OCI-LY7 (cell line): ENCODE measurements at regions not wholly inside any gene's neighbourhood (a gene's known extent, or its start where the extent isn't known, plus 50 kb on each side); places are given as distances from the start of the nearest gene placed in this dataset.

Experiments
- BruUV-seq: library from RNA; stranded (reverse); fragments of 400-500 nt; replicated peaks from 2 replicates; lab custom pipeline; 2021; lab: Mats Ljungman, UMichigan
- CTCF ChIA-PET: fragments of 300-600 bp; sonication (Branson Sonifier 250); formaldehyde crosslinking; loops from one replicate; lab custom pipeline; 2022; ENCODE audit warnings: antibody characterized with exemption; ENCODE audit not compliant: unreplicated experiment; lab: Charles Lee
- POLR2A ChIA-PET: fragments of 300-600 bp; sonication (Branson Sonifier 250); formaldehyde crosslinking; loops from one replicate; lab custom pipeline; 2022; ENCODE audit warnings: antibody characterized with exemption; lab: Charles Lee
- DNase-seq: peaks from one replicate; pipeline ENCODE4 v3.0.0-alpha.2; 2015; ENCODE audit warnings: low spot score
- H2AFZ ChIP-seq: fragments of 200-600 bp; sonication (generic), shearing (Covaris generic); 2 replicates; pipeline ENCODE4 v1.6.1; 2014; ENCODE audit warnings: mild to moderate bottlenecking, antibody characterized with exemption, low read length, moderate library complexity
- H3K27ac ChIP-seq: fragments of 200-600 bp; sonication (generic); 2 replicates; pipeline ENCODE4 v1.5.1; 2014; ENCODE audit warnings: mixed run types, low read depth, mild to moderate bottlenecking, moderate library complexity, low read length, inconsistent platforms; ENCODE audit not compliant: poor library complexity, severe bottlenecking
- H3K36me3 ChIP-seq: fragments of 200-600 bp; sonication (generic); 2 replicates; pipeline ENCODE4 v1.6.1; 2014; ENCODE audit warnings: mild to moderate bottlenecking, antibody characterized with exemption, low read length, moderate library complexity, mixed read lengths; ENCODE audit not compliant: insufficient read depth
- H3K4me1 ChIP-seq: fragments of 200-600 bp; sonication (generic); 2 replicates; pipeline ENCODE4 v1.5.1; 2014; ENCODE audit warnings: mild to moderate bottlenecking, low read length; ENCODE audit not compliant: insufficient read depth, poor library complexity, severe bottlenecking
- H3K4me2 ChIP-seq: fragments of 200-600 bp; sonication (generic); 2 replicates; pipeline ENCODE4 v1.6.1; 2014; ENCODE audit warnings: mild to moderate bottlenecking, low read length
- H3K4me3 ChIP-seq: fragments of 200-600 bp; sonication (generic); 2 replicates; pipeline ENCODE4 v1.5.1; 2014; ENCODE audit warnings: mild to moderate bottlenecking, low read depth, low read length; ENCODE audit not compliant: poor library complexity, severe bottlenecking
- H3K79me2 ChIP-seq: fragments of 200-600 bp; sonication (generic); 2 replicates; pipeline ENCODE4 v1.6.1; 2016; ENCODE audit warnings: low read depth, mild to moderate bottlenecking, low read length, moderate library complexity, mixed read lengths; ENCODE audit not compliant: insufficient read depth
- H3K9me2 ChIP-seq: fragments of 200-600 bp; sonication (generic); 2 replicates; pipeline ENCODE4 v1.6.1; 2016; ENCODE audit warnings: mild to moderate bottlenecking, low read length, mixed read lengths; ENCODE audit not compliant: insufficient read depth
- H3K9me3 ChIP-seq: fragments of 200-600 bp; sonication (generic); 2 replicates; pipeline ENCODE4 v1.6.1; 2014; ENCODE audit warnings: mild to moderate bottlenecking, mixed run types, low read length, mixed read lengths
- H4K20me1 ChIP-seq: fragments of 200-600 bp; sonication (generic); 2 replicates; pipeline ENCODE4 v1.6.1; 2014; ENCODE audit warnings: mild to moderate bottlenecking, antibody characterized with exemption, low read length, moderate library complexity, mixed read lengths; ENCODE audit not compliant: insufficient read depth
- EZH2phosphoT487 ChIP-seq: fragments of 200-600 bp; sonication (generic); IDR thresholded peaks from 2 replicates; pipeline ENCODE4 v1.6.1; 2018; ENCODE audit warnings: low read depth, borderline replicate concordance, mild to moderate bottlenecking, mixed run types, antibody characterized with exemption, low read length, moderate library complexity, mixed read lengths
- intact Hi-C: fragments of 100-400 bp; cut with micrococcal nuclease; formaldehyde crosslinking; loops from one replicate; pipeline ENCODE4 v1.10.0; 2022; ENCODE audit not compliant: unreplicated experiment
- TF ChIP-seq, protein P1 (sequence below): fragments of 200-600 bp; sonication (generic); conservative IDR thresholded peaks from 2 replicates; pipeline ENCODE4 v1.5.1; 2014; ENCODE audit warnings: mild to moderate bottlenecking, antibody characterized with exemption, low read length, moderate library complexity, mixed read lengths

DNA sequence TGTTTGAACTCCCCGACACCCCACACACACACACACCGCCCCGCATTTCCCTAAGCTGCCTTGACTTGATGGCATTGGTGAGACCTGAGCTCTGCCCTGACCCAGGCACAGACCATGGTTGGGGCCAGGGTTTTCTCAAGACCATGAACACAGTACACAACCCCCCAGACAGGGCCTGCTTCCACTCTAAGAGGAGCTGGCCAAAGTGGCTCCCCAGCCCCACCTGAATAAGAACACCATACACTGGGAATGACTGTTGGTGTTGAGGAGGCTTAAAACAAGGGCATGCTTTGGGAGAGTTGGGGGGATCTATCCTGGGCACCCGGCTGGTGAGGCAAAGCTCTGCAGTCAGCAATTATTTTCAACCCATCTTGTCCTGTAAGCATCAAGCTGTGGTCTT lies 77.6 kb upstream of the SYT6 start:
- intact Hi-C loops: no loop called here
- H3K4me3 ChIP-seq: no peak overlapping the region
- H3K9me2 ChIP-seq: no peaks in the 10 kb centered on the region
- no peak overlapping the region for H2AFZ ChIP-seq
- no peaks in the 10 kb centered on the region for H3K4me1 ChIP-seq
- H4K20me1 ChIP-seq: no peaks in the 10 kb centered on the region
- ChIA-PET CTCF (no interaction called here), POLR2A (no interaction called here)
- BruUV-seq: no TSS peak
- H3K9me3 ChIP-seq: no peaks in the 10 kb centered on the region
- H3K4me2 ChIP-seq: no peak overlapping the region
- no peak for DNase-seq
- H3K27ac ChIP-seq: no peak overlapping the region
- TF ChIP-seq, protein P1, sequence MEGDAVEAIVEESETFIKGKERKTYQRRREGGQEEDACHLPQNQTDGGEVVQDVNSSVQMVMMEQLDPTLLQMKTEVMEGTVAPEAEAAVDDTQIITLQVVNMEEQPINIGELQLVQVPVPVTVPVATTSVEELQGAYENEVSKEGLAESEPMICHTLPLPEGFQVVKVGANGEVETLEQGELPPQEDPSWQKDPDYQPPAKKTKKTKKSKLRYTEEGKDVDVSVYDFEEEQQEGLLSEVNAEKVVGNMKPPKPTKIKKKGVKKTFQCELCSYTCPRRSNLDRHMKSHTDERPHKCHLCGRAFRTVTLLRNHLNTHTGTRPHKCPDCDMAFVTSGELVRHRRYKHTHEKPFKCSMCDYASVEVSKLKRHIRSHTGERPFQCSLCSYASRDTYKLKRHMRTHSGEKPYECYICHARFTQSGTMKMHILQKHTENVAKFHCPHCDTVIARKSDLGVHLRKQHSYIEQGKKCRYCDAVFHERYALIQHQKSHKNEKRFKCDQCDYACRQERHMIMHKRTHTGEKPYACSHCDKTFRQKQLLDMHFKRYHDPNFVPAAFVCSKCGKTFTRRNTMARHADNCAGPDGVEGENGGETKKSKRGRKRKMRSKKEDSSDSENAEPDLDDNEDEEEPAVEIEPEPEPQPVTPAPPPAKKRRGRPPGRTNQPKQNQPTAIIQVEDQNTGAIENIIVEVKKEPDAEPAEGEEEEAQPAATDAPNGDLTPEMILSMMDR: no peak
- no peaks in the 10 kb centered on the region for H3K36me3 ChIP-seq
- H3K79me2 ChIP-seq: no peaks in the 10 kb centered on the region

DNA sequence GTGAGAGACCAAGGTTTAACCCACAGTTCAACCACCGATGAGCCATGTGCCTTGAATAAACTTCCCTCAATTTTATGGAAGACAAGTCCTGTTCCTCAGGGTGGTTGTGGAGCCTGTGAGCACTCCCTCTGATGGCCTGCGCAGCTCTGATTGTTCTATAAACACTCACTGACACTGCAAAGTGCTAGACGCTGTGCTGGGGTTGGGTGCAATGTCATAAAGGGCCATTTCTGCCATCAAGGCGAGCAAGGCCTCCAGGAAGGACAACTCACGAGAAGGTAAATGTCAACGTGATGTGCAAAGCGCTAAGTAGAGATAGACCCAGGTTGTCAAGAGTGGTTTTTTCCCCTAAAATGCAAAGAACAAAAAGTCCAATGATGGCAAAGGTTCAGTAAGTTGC lies 75.7 kb upstream of the SYT6 start:
- TF ChIP-seq, protein P1: no peak
- no peak for TF ChIP-seq EZH2phosphoT487
- no peaks in the 10 kb centered on the region for H3K79me2 ChIP-seq
- no peak overlapping the region for H2AFZ ChIP-seq
- no peaks in the 10 kb centered on the region for H3K36me3 ChIP-seq
- no peak overlapping the region for H3K27ac ChIP-seq
- no peak overlapping the region for H3K4me3 ChIP-seq
- H3K4me1 ChIP-seq: no peaks in the 10 kb centered on the region
- no peak overlapping the region for H3K4me2 ChIP-seq
- ChIA-PET POLR2A (no interaction called here), CTCF (no interaction called here)
- no peaks in the 10 kb centered on the region for H3K9me2 ChIP-seq
- BruUV-seq: no TSS peak
- no peaks in the 10 kb centered on the region for H4K20me1 ChIP-seq
- intact Hi-C loops: no loop called here
- H3K9me3 ChIP-seq: no peaks in the 10 kb centered on the region
- DNase-seq: no peak

DNA sequence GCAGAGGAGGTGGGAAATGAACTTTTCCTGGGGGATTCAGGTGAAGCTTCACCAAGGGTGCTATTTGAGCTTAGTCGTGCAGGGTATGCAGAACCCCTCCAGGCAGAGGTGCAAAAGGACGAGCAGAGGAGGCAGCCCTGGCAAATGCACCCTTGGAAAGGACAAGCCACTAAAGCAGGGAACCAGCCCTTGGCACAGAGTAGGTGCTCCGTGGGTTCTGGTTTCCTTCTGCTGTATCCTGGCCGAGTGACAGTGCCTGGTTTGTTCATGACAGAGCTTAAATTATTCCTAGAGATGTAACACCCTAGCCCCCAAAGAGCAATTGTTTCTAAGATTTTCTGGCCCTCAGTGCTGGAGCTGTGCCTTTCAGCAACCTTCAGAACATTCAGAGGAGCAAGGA lies 73.4 kb upstream of the SYT6 start:
- no peaks in the 10 kb centered on the region for H3K4me1 ChIP-seq
- no peak overlapping the region for H3K4me2 ChIP-seq
- no peak overlapping the region for H2AFZ ChIP-seq
- no peaks in the 10 kb centered on the region for H3K79me2 ChIP-seq
- intact Hi-C loops: no loop called here
- no peaks in the 10 kb centered on the region for H3K36me3 ChIP-seq
- no peak for DNase-seq
- H3K4me3 ChIP-seq: no peak overlapping the region
- CTCF ChIA-PET: no interaction called here
- no peaks in the 10 kb centered on the region for H3K9me3 ChIP-seq
- BruUV-seq: no TSS peak
- no peaks in the 10 kb centered on the region for H3K9me2 ChIP-seq
- no peaks in the 10 kb centered on the region for H4K20me1 ChIP-seq
- TF ChIP-seq, protein P1: no peak
- TF ChIP-seq EZH2phosphoT487: no peak
- H3K27ac ChIP-seq: no peak overlapping the region
- POLR2A ChIA-PET: no interaction called here
